ENCODE measurements at regions not wholly inside any gene's neighbourhood (a gene's known extent, or its start where the extent isn't known, plus 50 kb on each side); places are given as distances from the start of the nearest gene placed in this dataset.
"Not testable (repeated sequence)": the region's sequence is repeated elsewhere in the genome, so short reads cannot be mapped to it uniquely, and the experiment has no call there.

GRCh38 chr1:65654526-65654925 is 138.2 kb upstream of the PDE4B start:
- H3K4me3 ChIP-seq (ENCODE audit: insufficient read depth, low read depth, low read length); H3K9me3 ChIP-seq (ENCODE audit: control insufficient read depth, insufficient read depth, low read length); BruUV-seq (replicated peaks); H3K23ac ChIP-seq (ENCODE audit: low read depth, low read length); intact Hi-C loops (cut with micrococcal nuclease); H2AK9ac ChIP-seq (replicated peaks; ENCODE audit: low read depth, low read length, poor library complexity); H4K20me1 ChIP-seq (ENCODE audit: insufficient read depth, low read length); H3K36me3 ChIP-seq (ENCODE audit: control insufficient read depth, insufficient read depth, low read length); H2BK5ac ChIP-seq (ENCODE audit: low read depth, low read length, poor library complexity, severe bottlenecking); H3K56ac ChIP-seq (ENCODE audit: extremely low read depth, insufficient read depth, low read length); H3K79me1 ChIP-seq (ENCODE audit: low read depth in 1 of 2, low read length in 2 of 2); H2BK120ac ChIP-seq (ENCODE audit: low read depth, low read length); H3K14ac ChIP-seq (replicated peaks; ENCODE audit: low read depth, low read length); H2AK5ac ChIP-seq (ENCODE audit: low read depth, low read length); H3K4ac ChIP-seq (ENCODE audit: low read depth, low read length); H2AFZ ChIP-seq (replicated peaks; ENCODE audit: low read length, poor library complexity); H4K91ac ChIP-seq (ENCODE audit: insufficient read depth, low read depth, low read length); H3K9ac ChIP-seq (ENCODE audit: low read depth, low read length); CTCF ChIA-PET; dilution Hi-C loops (cut with HindIII; ENCODE audit: low sequenced_read_pairs, unreplicated experiment); H3K27me3 ChIP-seq (ENCODE audit: control insufficient read depth, insufficient read depth, low read length); H4K5ac ChIP-seq (ENCODE audit: low read depth, low read length); H3K27ac ChIP-seq (ENCODE audit: insufficient read depth, low read length); H2BK20ac ChIP-seq (ENCODE audit: low read depth, low read length); H3K4me1 ChIP-seq (ENCODE audit: control insufficient read depth, insufficient read depth, low read length); H3K18ac ChIP-seq (ENCODE audit: low read depth, low read length); H3K4me2 ChIP-seq (ENCODE audit: low read depth, low read length); ATAC-seq (ENCODE audit: low read depth); H2BK15ac ChIP-seq (ENCODE audit: low read depth, low read length); DNase-seq; H3K9me1 ChIP-seq (ENCODE audit: insufficient read depth, low read length); in situ Hi-C loops (cut with MboI; ENCODE audit: low sequenced_read_pairs); POLR2A ChIA-PET (ENCODE audit: unreplicated experiment); H4K8ac ChIP-seq (ENCODE audit: low read depth in 2 of 2, low read length in 2 of 2): not testable (repeated sequence)
- 50% methylated on average over 1 of the region's 2 CpGs; no CpG with 5 or more reads in 1 of the 2 experiments for WGBS, 2 experiments (ENCODE audit: extremely low coverage in 2 of 2, insufficient read length in 1 of 2)

GRCh38 chr1:65657609-65658008 is 135.1 kb upstream of the PDE4B start:
- H2BK15ac ChIP-seq (ENCODE audit: low read depth, low read length); CTCF ChIA-PET; H4K8ac ChIP-seq (ENCODE audit: low read depth in 2 of 2, low read length in 2 of 2); H3K14ac ChIP-seq (replicated peaks; ENCODE audit: low read depth, low read length); DNase-seq; H3K4me3 ChIP-seq (ENCODE audit: insufficient read depth, low read depth, low read length); H3K56ac ChIP-seq (ENCODE audit: extremely low read depth, insufficient read depth, low read length); H3K36me3 ChIP-seq (ENCODE audit: control insufficient read depth, insufficient read depth, low read length); H2BK20ac ChIP-seq (ENCODE audit: low read depth, low read length); H3K79me1 ChIP-seq (ENCODE audit: low read depth in 1 of 2, low read length in 2 of 2); H3K4me1 ChIP-seq (ENCODE audit: control insufficient read depth, insufficient read depth, low read length); H3K27me3 ChIP-seq (ENCODE audit: control insufficient read depth, insufficient read depth, low read length); H3K4me2 ChIP-seq (ENCODE audit: low read depth, low read length); H4K5ac ChIP-seq (ENCODE audit: low read depth, low read length); H3K18ac ChIP-seq (ENCODE audit: low read depth, low read length); BruUV-seq (replicated peaks); H3K23ac ChIP-seq (ENCODE audit: low read depth, low read length); H2AFZ ChIP-seq (replicated peaks; ENCODE audit: low read length, poor library complexity); H3K27ac ChIP-seq (ENCODE audit: insufficient read depth, low read length); H3K9ac ChIP-seq (ENCODE audit: low read depth, low read length); intact Hi-C loops (cut with micrococcal nuclease); H2AK5ac ChIP-seq (ENCODE audit: low read depth, low read length); H2AK9ac ChIP-seq (replicated peaks; ENCODE audit: low read depth, low read length, poor library complexity); H2BK120ac ChIP-seq (ENCODE audit: low read depth, low read length); POLR2A ChIA-PET (ENCODE audit: unreplicated experiment); H4K91ac ChIP-seq (ENCODE audit: insufficient read depth, low read depth, low read length); H4K20me1 ChIP-seq (ENCODE audit: insufficient read depth, low read length); H2BK5ac ChIP-seq (ENCODE audit: low read depth, low read length, poor library complexity, severe bottlenecking); dilution Hi-C loops (cut with HindIII; ENCODE audit: low sequenced_read_pairs, unreplicated experiment); H3K9me3 ChIP-seq (ENCODE audit: control insufficient read depth, insufficient read depth, low read length); in situ Hi-C loops (cut with MboI; ENCODE audit: low sequenced_read_pairs); H3K4ac ChIP-seq (ENCODE audit: low read depth, low read length); ATAC-seq (ENCODE audit: low read depth); H3K9me1 ChIP-seq (ENCODE audit: insufficient read depth, low read length): not testable (repeated sequence)
- WGBS, 2 experiments (ENCODE audit: extremely low coverage in 2 of 2, insufficient read length in 1 of 2): no CpG with 5 or more reads among the region's 2 CpGs
